ENCODE measurements at regions not wholly inside any gene's neighbourhood (a gene's known extent, or its start where the extent isn't known, plus 50 kb on each side); places are given as distances from the start of the nearest gene placed in this dataset.

- H2AFZ ChIP-seq (ENCODE audit: low read length) = no peak overlapping the region
- no peak overlapping the region for H3K4ac ChIP-seq (ENCODE audit: low read depth, low read length)
- H2AK5ac ChIP-seq (ENCODE audit: insufficient read length, low read length) = no peak overlapping the region
- H3K79me2 ChIP-seq (ENCODE audit: insufficient read depth, low read length) = no peaks in the 10 kb centered on the region
- no peak overlapping the region for H4K5ac ChIP-seq (ENCODE audit: insufficient read length, low read depth, low read length)
- no peak overlapping the region for H4K8ac ChIP-seq (replicated peaks; ENCODE audit: insufficient read length, low read depth, low read length)
- H2BK120ac ChIP-seq (ENCODE audit: low read depth, low read length, poor library complexity, severe bottlenecking) = no peak overlapping the region
- H3T11ph ChIP-seq (ENCODE audit: low read length) = no peak overlapping the region
- no peaks in the 10 kb centered on the region for H3K9me3 ChIP-seq (ENCODE audit: control insufficient read depth, low read depth, low read length)
- TF ChIP-seq CTCF (conservative IDR thresholded peaks at IDR 0.05) = no peak
- no peak overlapping the region for H3K9ac ChIP-seq (ENCODE audit: extremely low read depth, insufficient read length, low read length)
- peaks cover 19% of the 10 kb centered on the region for H3K4me1 ChIP-seq (ENCODE audit: insufficient read depth, low read length)
- no peaks in the 10 kb centered on the region for H3K36me3 Mint-ChIP-seq (ENCODE audit: insufficient read depth in 1 of 3, low read depth in 3 of 3)
- WGBS (ENCODE audit: extremely low coverage, insufficient read length, low lambda C conversion rate) = no CpG with 5 or more reads among the region's 17 CpGs
- no peak overlapping the region for H3K4me3 Mint-ChIP-seq
- H4K20me1 ChIP-seq (ENCODE audit: control insufficient read depth, insufficient read depth, insufficient read length) = no peaks in the 10 kb centered on the region
- no peak overlapping the region for H2BK5ac ChIP-seq (ENCODE audit: insufficient read length, low read length)
- H3K4me1 Mint-ChIP-seq = peaks cover 56 to 62% of the 10 kb centered on the region in 2 experiments
- H3K18ac ChIP-seq (ENCODE audit: insufficient read length, low read depth, low read length) = no peak overlapping the region
- H3K23me2 ChIP-seq (ENCODE audit: insufficient read length, low read depth, low read length, poor library complexity, severe bottlenecking) = peaks cover 6% of the 10 kb centered on the region
- H3K14ac ChIP-seq (ENCODE audit: insufficient read depth, low read length) = no peak overlapping the region
- H4K91ac ChIP-seq (ENCODE audit: insufficient read length, low read depth, low read length) = no peak overlapping the region
- no peak overlapping the region for H2BK12ac ChIP-seq (ENCODE audit: insufficient read length, low read depth, low read length)
- peak overlapping the region; percentile 0 for H3K4me2 ChIP-seq (ENCODE audit: insufficient read depth, insufficient read length, low read length)
- no peak overlapping the region for H2BK15ac ChIP-seq (ENCODE audit: low read depth, low read length)
- no peaks in the 10 kb centered on the region; a peak in 1 of 5 replicates for H3K9me3 Mint-ChIP-seq
- H2BK20ac ChIP-seq (ENCODE audit: low read depth, low read length, poor library complexity, severe bottlenecking) = no peak overlapping the region
- peak; percentile 30 for DNase-seq
- no peaks in the 10 kb centered on the region for H3K79me1 ChIP-seq (ENCODE audit: insufficient read depth, low read depth, low read length, poor library complexity, severe bottlenecking)
- H3K27ac Mint-ChIP-seq = no peak overlapping the region; a peak in 1 of 7 replicates
- no peak overlapping the region for H3K23ac ChIP-seq (ENCODE audit: insufficient read length, low read depth, low read length)
- H3K56ac ChIP-seq (ENCODE audit: insufficient read length, low read depth, low read length) = no peak overlapping the region
- peaks cover 15% of the 10 kb centered on the region; the same call in 1 of the 2 replicates for H3K27me3 ChIP-seq (ENCODE audit: insufficient read depth, low read length)
- peaks cover 60% of the 10 kb centered on the region for H3K27me3 Mint-ChIP-seq (ENCODE audit: low read depth)
- H3K27ac ChIP-seq (ENCODE audit: insufficient read length, low read depth, low read length) = no peak overlapping the region
Observed at GRCh38 chr13:111530137-111530870, 209.9 kb downstream of the TEX29 start.
